PFSK-1 (cell line): ENCODE measurements at regions not wholly inside any gene's neighbourhood (a gene's known extent, or its start where the extent isn't known, plus 50 kb on each side); places are given as distances from the start of the nearest gene placed in this dataset.

Experiments used
- POLR2AphosphoS5 ChIP-seq: IDR thresholded peaks from 2 replicates; pipeline ENCODE4 v1.6.1; 2012; ENCODE audit warnings: low read depth, mild to moderate bottlenecking, control low read depth, low read length, moderate library complexity
- SIN3A ChIP-seq: IDR thresholded peaks from 2 replicates; pipeline ENCODE4 v1.6.1; 2012; ENCODE audit warnings: mild to moderate bottlenecking, low read length, moderate library complexity, borderline replicate concordance; ENCODE audit not compliant: insufficient read depth
- TAF1 ChIP-seq: IDR thresholded peaks from 2 replicates; pipeline ENCODE4 v1.6.1; 2012; ENCODE audit warnings: low read length, control low read depth, borderline replicate concordance; ENCODE audit not compliant: insufficient read depth

DNA sequence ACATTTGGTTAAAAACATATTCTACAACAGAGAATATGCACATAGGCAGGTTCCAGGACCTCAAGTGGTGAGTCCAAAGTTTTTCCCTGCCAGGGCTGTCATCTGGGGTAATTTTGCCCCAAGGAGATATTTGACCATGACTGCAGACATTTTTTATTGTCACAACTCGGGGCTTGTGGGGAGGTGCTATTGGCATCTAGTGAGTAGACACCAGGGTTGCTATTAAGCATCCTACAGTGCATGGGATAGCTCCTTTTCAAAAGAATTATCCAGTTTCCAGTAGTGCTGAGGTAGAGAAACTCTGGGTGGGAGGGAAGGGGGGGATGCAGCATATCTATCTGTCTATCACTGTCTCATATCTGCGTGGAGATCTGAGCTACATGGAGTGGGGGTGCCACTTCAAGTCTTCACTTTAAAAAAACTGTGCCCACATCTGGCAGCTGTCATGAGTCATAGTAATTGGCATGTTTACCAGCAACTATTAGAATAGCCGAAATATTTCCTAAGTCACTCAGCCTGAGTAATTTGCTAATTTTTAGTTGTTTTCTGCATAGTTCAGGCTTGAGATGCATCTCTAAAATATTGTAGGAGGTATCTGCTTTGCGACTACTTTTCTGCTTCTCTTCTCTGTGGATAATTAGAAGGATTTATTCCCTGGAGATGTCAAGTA lies 254.0 kb upstream of the RBMS1 start:
- TF ChIP-seq SIN3A (no peak), TAF1 (no peak), POLR2AphosphoS5 (no peak)
